ENCODE measurements at regions not wholly inside any gene's neighbourhood (a gene's known extent, or its start where the extent isn't known, plus 50 kb on each side); places are given as distances from the start of the nearest gene placed in this dataset.

DNA sequence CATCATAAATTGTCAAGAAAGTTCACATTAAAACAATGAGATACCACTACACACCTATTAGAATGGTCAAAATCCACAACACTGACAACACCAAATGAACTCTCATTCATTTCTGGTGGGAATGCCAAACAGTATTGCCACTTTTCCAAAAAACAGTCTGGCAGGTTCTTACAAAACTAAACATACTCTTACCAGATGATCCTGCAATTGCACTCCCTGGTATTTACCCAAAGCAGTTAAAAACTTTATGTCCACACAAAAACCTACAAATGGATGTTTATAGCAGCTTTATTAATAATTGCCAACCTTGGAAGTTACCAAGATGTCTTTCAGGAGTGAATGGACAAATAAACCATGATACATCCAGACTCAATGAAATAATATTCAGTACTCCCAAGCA, 56.8 kb downstream of the ZNF608 start (continued):
- TF ChIP-seq REST (IDR thresholded peaks at IDR 0.05; ENCODE audit: low read depth) = no peak
- TF ChIP-seq, protein P1, sequence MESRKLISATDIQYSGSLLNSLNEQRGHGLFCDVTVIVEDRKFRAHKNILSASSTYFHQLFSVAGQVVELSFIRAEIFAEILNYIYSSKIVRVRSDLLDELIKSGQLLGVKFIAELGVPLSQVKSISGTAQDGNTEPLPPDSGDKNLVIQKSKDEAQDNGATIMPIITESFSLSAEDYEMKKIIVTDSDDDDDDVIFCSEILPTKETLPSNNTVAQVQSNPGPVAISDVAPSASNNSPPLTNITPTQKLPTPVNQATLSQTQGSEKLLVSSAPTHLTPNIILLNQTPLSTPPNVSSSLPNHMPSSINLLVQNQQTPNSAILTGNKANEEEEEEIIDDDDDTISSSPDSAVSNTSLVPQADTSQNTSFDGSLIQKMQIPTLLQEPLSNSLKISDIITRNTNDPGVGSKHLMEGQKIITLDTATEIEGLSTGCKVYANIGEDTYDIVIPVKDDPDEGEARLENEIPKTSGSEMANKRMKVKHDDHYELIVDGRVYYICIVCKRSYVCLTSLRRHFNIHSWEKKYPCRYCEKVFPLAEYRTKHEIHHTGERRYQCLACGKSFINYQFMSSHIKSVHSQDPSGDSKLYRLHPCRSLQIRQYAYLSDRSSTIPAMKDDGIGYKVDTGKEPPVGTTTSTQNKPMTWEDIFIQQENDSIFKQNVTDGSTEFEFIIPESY (IDR thresholded peaks at IDR 0.05; ENCODE audit: extremely low read depth, insufficient replicate concordance, low read length) = no peak

GRCh38 chr5:124686239-124687004, 60.0 kb downstream of the ZNF608 start:
- H3K79me2 ChIP-seq (ENCODE audit: insufficient read depth, low read length) = no peaks in the 10 kb centered on the region
- H2AFZ ChIP-seq (ENCODE audit: low read depth, low read length, poor library complexity, severe bottlenecking) = no peak overlapping the region
- POLR2A ChIA-PET = no interaction called here
- ATAC-seq (no peak), DNase-seq (ENCODE audit: low read depth, low spot score) (no peak)
- H3K4me2 ChIP-seq (ENCODE audit: low read length) = no peak overlapping the region
- no peaks in the 10 kb centered on the region for H3K27me3 ChIP-seq (ENCODE audit: insufficient read depth, low read length)
- no peaks in the 10 kb centered on the region for H4K20me1 ChIP-seq (ENCODE audit: insufficient read depth)
- intact Hi-C loops (cut with micrococcal nuclease) = no loop called here
- no TSS peak for BruUV-seq (replicated peaks)
- H3K36me3 ChIP-seq (ENCODE audit: control insufficient read depth in 1 of 2, insufficient read depth in 2 of 2, low read length in 2 of 2) = no peaks in the 10 kb centered on the region
- no peak overlapping the region for H3K4me3 ChIP-seq (replicated peaks in 1 of 2; ENCODE audit: low read depth in 1 of 2, low read length in 2 of 2)
- no peaks in the 10 kb centered on the region for H3K4me1 ChIP-seq (ENCODE audit: control insufficient read depth in 1 of 2, insufficient read depth in 2 of 2, low read length in 2 of 2)
- no peak overlapping the region for H3K27ac ChIP-seq (ENCODE audit: low read depth, low read length)
- no peak overlapping the region for H3K9ac ChIP-seq (ENCODE audit: low read length)
- H3K9me3 ChIP-seq (ENCODE audit: control insufficient read depth in 1 of 2, insufficient read depth in 1 of 2, low read depth in 1 of 2, low read length in 2 of 2) = no peaks in the 10 kb centered on the region
- no peaks in the 10 kb centered on the region for H3K9me2 ChIP-seq (ENCODE audit: insufficient read depth)
- RAD21 ChIA-PET (ENCODE audit: low non-redundant PET in 1 of 2, low total read pairs in 2 of 2, uncharacterized antibody in 2 of 2, unreplicated experiment in 2 of 2) = no interaction called here
- CTCF ChIA-PET = no interaction called here
- no peak for TF ChIP-seq ATF3 (IDR thresholded peaks at IDR 0.05)
- TF ChIP-seq EZH2phosphoT487 (IDR thresholded peaks at IDR 0.05; ENCODE audit: borderline replicate concordance) = no peak
- TF ChIP-seq CEBPB (IDR thresholded peaks at IDR 0.05; ENCODE audit: low read depth) = no peak
- TF ChIP-seq FOSL1 (IDR thresholded peaks at IDR 0.05; ENCODE audit: low read depth) = no peak
- TF ChIP-seq ELF1 (IDR thresholded peaks at IDR 0.05; ENCODE audit: borderline replicate concordance, low read depth) = no peak
- no peak for TF ChIP-seq SP1 (IDR thresholded peaks at IDR 0.05; ENCODE audit: low read depth)

All from HCT116 (cell line).